Keratinocyte (primary cell): ENCODE measurements at regions not wholly inside any gene's neighbourhood (a gene's known extent, or its start where the extent isn't known, plus 50 kb on each side); places are given as distances from the start of the nearest gene placed in this dataset.

Source experiments
- DNase-seq: peaks from one replicate; pipeline ENCODE4 v3.0.0-alpha.2; 2011; ENCODE audit warnings: low read depth, missing footprints, low spot score
- FAIRE-seq: peaks from 2 replicates; lab custom pipeline; 2011; peaks lifted over from hg19 to GRCh38; lab: Jason Lieb, UNC
- H2AFZ ChIP-seq: 2 replicates; pipeline ENCODE4 v1.6.0; 2012; ENCODE audit warnings: low read length, control low read depth, inconsistent platforms; ENCODE audit not compliant: control insufficient read depth
- H3K27ac ChIP-seq: 2 replicates; pipeline ENCODE4 v1.5.1; 2011; ENCODE audit warnings: low read length; ENCODE audit not compliant: control insufficient read depth, insufficient read depth
- H3K27me3 ChIP-seq: 3 replicates; pipeline ENCODE4 v1.6.0; 2011; ENCODE audit warnings: low read length; ENCODE audit not compliant: control insufficient read depth, insufficient read depth; ENCODE audit errors: extremely low read depth
- H3K36me3 ChIP-seq, 2 experiments: 2 replicates in 1 of 2; 3 replicates in 1 of 2; pipeline ENCODE4 v1.5.1; 2011; ENCODE audit warnings: low read length in 2 of 2, mild to moderate bottlenecking in 1 of 2; ENCODE audit not compliant: control insufficient read depth in 2 of 2, insufficient read depth in 2 of 2; ENCODE audit errors: extremely low read depth in 1 of 2
- H3K4me1 ChIP-seq: 3 replicates; pipeline ENCODE4 v1.5.1; 2011; ENCODE audit warnings: low read length; ENCODE audit not compliant: control insufficient read depth, insufficient read depth; ENCODE audit errors: extremely low read depth
- H3K4me2 ChIP-seq: 3 replicates; pipeline ENCODE4 v1.6.0; 2011; ENCODE audit warnings: low read depth, low read length; ENCODE audit not compliant: control insufficient read depth, insufficient read depth; ENCODE audit errors: extremely low read depth
- H3K4me3 ChIP-seq, 3 experiments: fragments of 200-600 bp in 1 of 3; sonication (generic) in 1 of 3; 2 replicates in 2 of 3; 3 replicates in 1 of 3; pipeline ENCODE4 v1.5.1; 2011 to 2016; ENCODE audit warnings: low read length in 3 of 3, mild to moderate bottlenecking in 3 of 3, control low read depth in 2 of 3, inconsistent platforms in 1 of 3, low read depth in 1 of 3, mixed read lengths in 1 of 3, mixed run types in 1 of 3, moderate library complexity in 1 of 3; ENCODE audit not compliant: control insufficient read depth in 2 of 3, insufficient read depth in 2 of 3; ENCODE audit errors: extremely low read depth in 1 of 3
- H3K79me2 ChIP-seq: 2 replicates; pipeline ENCODE4 v1.6.0; 2012; ENCODE audit warnings: low read length; ENCODE audit not compliant: control insufficient read depth, insufficient read depth
- H3K9ac ChIP-seq: 3 replicates; pipeline ENCODE4 v1.6.0; 2011; ENCODE audit warnings: low read length; ENCODE audit not compliant: control insufficient read depth, insufficient read depth; ENCODE audit errors: extremely low read depth
- H3K9me1 ChIP-seq: 3 replicates; pipeline ENCODE4 v1.6.0; 2011; ENCODE audit warnings: low read length; ENCODE audit not compliant: control insufficient read depth, insufficient read depth; ENCODE audit errors: extremely low read depth
- H3K9me3 ChIP-seq: 2 replicates; pipeline ENCODE4 v1.5.1; 2012; ENCODE audit warnings: low read depth, low read length; ENCODE audit not compliant: control insufficient read depth
- H4K20me1 ChIP-seq: 3 replicates; pipeline ENCODE4 v1.6.0; 2011; ENCODE audit warnings: low read length; ENCODE audit not compliant: control insufficient read depth, insufficient read depth; ENCODE audit errors: extremely low read depth
- CTCF ChIP-seq, 3 experiments: IDR thresholded peaks in 1 of 3; conservative IDR thresholded peaks in 1 of 3; optimal IDR thresholded peaks in 1 of 3; 2 replicates in 2 of 3; 3 replicates in 1 of 3; pipeline versions ENCODE3 to v1.5.1; 2011; ENCODE audit warnings: low read length in 3 of 3, mild to moderate bottlenecking in 3 of 3, moderate library complexity in 2 of 3, control low read depth in 1 of 3, inconsistent platforms in 1 of 3; ENCODE audit not compliant: insufficient read depth in 2 of 3; ENCODE audit errors: extremely low read depth in 1 of 3
- EZH2 ChIP-seq: IDR thresholded peaks from one replicate; pipeline ENCODE4 v1.6.1; 2012; ENCODE audit warnings: inconsistent platforms, mild to moderate bottlenecking, low read length, moderate library complexity
- dilution Hi-C: fragments of 300-500 bp; cut with MboI; formaldehyde crosslinking; loops from one replicate; pipeline ENCODE4 v1.7.0; 2020; ENCODE audit warnings: low sequenced_read_pairs; ENCODE audit not compliant: extremely low pct_ligation_motif_present

DNA sequence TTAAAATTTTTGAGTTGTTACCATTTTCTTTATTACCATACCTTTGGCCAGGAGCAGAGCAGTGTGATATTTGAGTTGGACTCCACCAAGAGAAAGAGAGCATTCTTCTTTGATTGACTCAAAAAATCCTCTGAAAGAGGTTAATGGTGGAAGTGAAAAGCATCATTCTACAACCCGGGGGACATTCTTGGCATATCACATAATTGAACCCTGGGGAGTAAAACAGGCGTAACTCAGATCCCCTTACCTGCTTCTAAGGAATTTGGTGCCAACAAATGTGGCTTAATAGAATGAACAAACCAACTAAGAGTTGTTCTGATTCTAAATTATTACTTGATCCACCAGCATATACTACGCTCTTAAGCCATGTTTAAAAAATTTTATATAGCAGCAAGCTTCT lies 351.1 kb upstream of the DEPDC1 start:
- H3K27me3 ChIP-seq = no peaks in the 10 kb centered on the region
- no peaks in the 10 kb centered on the region for H3K79me2 ChIP-seq
- no peaks in the 10 kb centered on the region for H4K20me1 ChIP-seq
- H3K9me3 ChIP-seq = no peaks in the 10 kb centered on the region
- no peaks in the 10 kb centered on the region for H3K36me3 ChIP-seq
- H3K4me1 ChIP-seq = no peaks in the 10 kb centered on the region
- TF ChIP-seq EZH2 (no peak), CTCF (optimal IDR thresholded peaks at IDR 0.05 in 1 of 3, IDR thresholded peaks at IDR 0.05 in 1 of 3, conservative IDR thresholded peaks at IDR 0.05 in 1 of 3; ENCODE audit: extremely low read depth in 1 of 3, insufficient read depth in 2 of 3, low read length in 3 of 3) (no peak)
- no peak overlapping the region for H3K9ac ChIP-seq
- no peak overlapping the region for H3K4me3 ChIP-seq
- H3K9me1 ChIP-seq = no peaks in the 10 kb centered on the region
- FAIRE-seq (no peak), DNase-seq (no peak)
- dilution Hi-C loops = no loop called here
- H3K27ac ChIP-seq = no peak overlapping the region
- H3K4me2 ChIP-seq = no peak overlapping the region
- H2AFZ ChIP-seq = no peak overlapping the region

DNA sequence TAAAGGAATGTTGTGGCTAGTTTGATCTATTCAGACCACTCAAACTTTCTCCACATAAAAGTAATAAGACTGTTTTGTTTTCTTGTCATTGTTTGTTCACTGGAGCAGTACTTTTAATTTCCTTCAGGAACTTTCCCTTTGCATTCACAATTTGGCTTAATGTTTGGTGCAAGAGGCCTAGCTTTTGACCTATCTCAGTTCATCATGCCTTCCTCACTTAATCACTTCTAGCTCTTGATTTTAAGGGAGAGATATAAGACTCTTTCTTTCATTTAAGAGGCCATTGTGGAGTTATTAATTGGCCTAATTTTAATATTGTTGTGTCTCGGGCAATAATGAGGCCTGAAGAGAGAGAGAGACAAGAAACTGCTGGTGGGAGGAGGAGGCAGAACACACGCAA lies 371.7 kb upstream of the DEPDC1 start:
- Histone ChIP-seq H3K4me1 (no peaks in the 10 kb centered on the region), H3K27ac (no peak overlapping the region), H3K36me3 (no peaks in the 10 kb centered on the region), H3K9me1 (no peaks in the 10 kb centered on the region), H3K4me3 (no peak overlapping the region), H2AFZ (no peak overlapping the region), H3K79me2 (no peaks in the 10 kb centered on the region), H4K20me1 (no peaks in the 10 kb centered on the region), H3K9me3 (no peaks in the 10 kb centered on the region), H3K27me3 (no peaks in the 10 kb centered on the region), H3K4me2 (no peak overlapping the region), H3K9ac (no peak overlapping the region)
- DNase-seq (no peak), FAIRE-seq (no peak)
- dilution Hi-C loops = no loop called here
- TF ChIP-seq EZH2 (no peak), CTCF (optimal IDR thresholded peaks at IDR 0.05 in 1 of 3, IDR thresholded peaks at IDR 0.05 in 1 of 3, conservative IDR thresholded peaks at IDR 0.05 in 1 of 3; ENCODE audit: extremely low read depth in 1 of 3, insufficient read depth in 2 of 3, low read length in 3 of 3) (no peak)
